GM21737 (cell line): ENCODE measurements at regions not wholly inside any gene's neighbourhood (a gene's known extent, or its start where the extent isn't known, plus 50 kb on each side); places are given as distances from the start of the nearest gene placed in this dataset.
"Not testable (repeated sequence)": the region's sequence is repeated elsewhere in the genome, so short reads cannot be mapped to it uniquely, and the experiment has no call there.

ENCODE experiments used
- ATAC-seq: cut with Tn5 transposase; IDR thresholded peaks from one replicate; pipeline ENCODE4 v1.9.1; 2021; ENCODE audit warnings: mild to moderate bottlenecking, moderate library complexity; ENCODE audit not compliant: unreplicated experiment

- ATAC-seq, result no peak
Measured at GRCh38 chr4:127521463-127521862, 111.3 kb upstream of the INTU start.

- no peak for ATAC-seq
Measured at GRCh38 chr4:127523369-127523768, 109.4 kb upstream of the INTU start.

- ATAC-seq, result no peak
Measured at GRCh38 chr4:127525608-127526007, 107.1 kb upstream of the INTU start.

- ATAC-seq, result no peak
Measured at GRCh38 chr4:127528302-127528701, 104.5 kb upstream of the INTU start.

DNA sequence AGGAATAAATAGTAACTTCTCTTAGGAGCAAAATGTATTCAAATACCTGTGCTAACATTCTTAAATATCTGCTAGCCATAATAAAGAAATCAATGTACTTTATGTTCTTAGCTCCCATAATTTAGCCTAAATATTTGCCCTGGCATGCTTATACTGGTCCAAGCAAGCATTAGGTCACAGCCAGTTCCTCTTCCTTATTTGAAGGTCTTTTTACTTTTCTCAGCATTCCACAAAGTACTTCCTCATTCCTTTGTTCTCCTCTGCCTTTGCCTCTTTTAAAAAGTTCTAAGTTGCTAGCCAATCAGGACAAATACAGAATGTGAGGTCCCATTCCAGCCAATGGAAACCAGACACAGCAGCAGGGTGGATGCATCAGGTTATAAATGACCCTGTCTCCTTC, 102.9 kb upstream of the INTU start:
- not testable (repeated sequence) for ATAC-seq

DNA sequence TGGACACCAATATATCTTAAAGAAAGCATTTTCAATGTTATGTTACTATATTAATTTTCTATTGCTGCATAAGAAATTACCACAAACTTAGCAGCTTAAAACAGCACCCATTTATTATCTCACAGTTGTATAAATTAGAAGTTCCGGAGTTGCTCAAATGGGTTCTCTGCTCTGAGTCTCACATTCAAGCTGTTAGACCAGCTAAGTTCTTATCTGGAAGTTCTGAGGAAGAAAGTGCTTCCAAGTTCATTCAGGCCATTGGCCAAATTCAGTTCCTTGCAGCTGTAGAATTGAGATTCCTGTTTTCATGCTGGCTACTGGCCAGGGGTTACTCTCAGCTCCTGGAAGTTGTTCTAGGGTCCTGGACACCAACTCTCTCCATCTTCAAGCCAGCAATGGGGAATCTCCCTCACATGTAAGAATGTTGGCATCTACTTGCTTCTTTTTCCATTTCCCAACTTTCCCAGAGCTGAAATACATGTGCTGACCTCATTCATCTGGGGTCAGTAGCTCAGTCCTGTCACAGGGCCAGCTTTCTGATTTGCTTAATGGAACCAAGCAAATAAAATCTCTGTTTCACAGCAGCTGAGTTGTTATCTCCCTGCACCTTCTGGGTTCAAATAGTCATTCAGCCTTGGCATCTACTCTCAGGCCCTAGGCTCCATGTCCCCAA, 99.6 kb upstream of the INTU start:
- ATAC-seq, result no peak

GRCh38 chr4:127534041-127534825, 98.5 kb upstream of the INTU start:
- ATAC-seq, result no peak

- ATAC-seq, result no peak
Measured at GRCh38 chr4:127538016-127538415, 94.7 kb upstream of the INTU start.

- ATAC-seq, result no peak
Measured at GRCh38 chr4:127540497-127541025, 92.2 kb upstream of the INTU start.

DNA sequence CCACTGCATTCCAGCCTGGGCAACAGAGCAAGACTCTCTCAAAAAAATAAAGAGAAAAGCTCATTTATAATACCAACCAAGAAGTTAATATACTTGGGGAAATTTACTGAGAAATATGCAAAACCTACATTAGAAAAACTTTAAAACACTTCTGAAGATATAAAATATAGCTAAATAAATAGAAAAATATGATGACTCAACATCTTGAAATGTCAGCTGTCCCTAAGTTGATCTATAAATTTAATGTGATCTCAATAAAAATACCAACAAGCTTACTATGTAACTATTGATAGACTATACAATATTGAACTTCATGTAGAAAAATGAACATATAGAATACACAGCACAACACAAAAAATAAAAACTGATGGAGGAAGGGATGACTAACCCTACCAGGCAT, 87.5 kb upstream of the INTU start:
- no peak for ATAC-seq

GRCh38 chr4:127548990-127549925, 83.5 kb upstream of the INTU start:
- no peak for ATAC-seq

GRCh38 chr4:127555106-127555505, 77.7 kb upstream of the INTU start:
- ATAC-seq, result no peak

- no peak for ATAC-seq
Measured at GRCh38 chr4:127558088-127558487, 74.7 kb upstream of the INTU start.

- no peak for ATAC-seq
Measured at GRCh38 chr4:127558489-127559407, 74.0 kb upstream of the INTU start.

DNA sequence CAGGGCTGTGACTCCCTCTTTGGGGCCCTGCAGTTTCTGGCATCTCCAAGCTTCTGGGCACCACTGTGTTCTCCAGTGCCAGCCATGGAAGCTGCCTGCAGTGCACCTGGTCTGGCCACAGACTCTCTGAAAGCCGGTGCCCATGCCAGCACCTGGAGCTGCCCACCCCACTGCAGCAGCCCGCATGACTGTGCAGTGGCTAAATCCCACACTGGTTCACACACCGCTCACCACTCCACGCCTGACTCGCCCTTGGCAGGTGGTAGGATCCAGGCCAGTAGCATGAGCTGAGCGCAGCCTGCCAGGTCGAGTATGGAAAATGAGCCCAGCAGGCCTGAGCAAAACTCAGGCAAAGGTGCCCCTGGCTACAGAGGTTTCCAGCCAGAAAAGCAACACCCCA, 72.8 kb upstream of the INTU start:
- no peak for ATAC-seq

GRCh38 chr4:127560755-127561154, 72.0 kb upstream of the INTU start:
- ATAC-seq, result no peak

DNA sequence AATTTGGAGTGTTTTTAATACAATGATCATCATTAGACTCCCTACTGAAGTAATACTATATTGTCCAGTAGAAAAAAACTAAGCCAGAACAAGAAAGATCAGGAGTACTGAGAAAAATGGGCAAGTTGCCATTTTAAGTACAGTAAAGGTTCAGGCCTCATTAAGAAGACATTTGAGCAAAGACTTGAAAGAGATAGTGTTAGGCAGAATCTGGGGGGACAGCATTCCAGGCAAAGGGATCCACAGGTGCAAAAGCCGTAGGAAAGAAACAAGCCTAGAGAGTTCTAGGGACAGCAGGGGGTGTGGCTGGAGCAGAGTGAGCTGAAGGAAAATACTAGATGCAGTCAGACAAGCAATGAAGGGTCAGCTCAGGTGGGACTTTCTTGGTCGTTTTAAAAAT, 58.1 kb upstream of the INTU start:
- no peak for ATAC-seq

DNA sequence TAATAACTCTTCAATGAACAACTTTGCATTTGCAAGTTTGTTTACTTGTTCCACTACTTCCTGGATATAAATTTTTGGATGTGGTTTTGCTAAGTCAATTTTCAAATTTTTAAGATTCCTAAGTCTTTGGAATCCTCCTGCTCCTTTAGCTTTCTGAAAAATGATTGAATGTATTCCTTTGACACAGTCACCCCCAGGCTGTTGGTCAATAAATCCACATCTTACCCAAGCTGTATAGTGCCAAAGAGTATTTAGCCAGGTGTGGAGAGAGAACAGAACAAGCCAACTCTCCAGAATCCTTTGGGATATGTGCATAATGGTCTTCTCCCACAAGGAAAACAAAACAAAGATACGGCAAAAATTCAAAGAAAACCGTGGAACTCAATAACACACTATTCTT, 56.9 kb upstream of the INTU start:
- no peak for ATAC-seq

GRCh38 chr4:127578491-127578890, 54.3 kb upstream of the INTU start:
- no peak for ATAC-seq

DNA sequence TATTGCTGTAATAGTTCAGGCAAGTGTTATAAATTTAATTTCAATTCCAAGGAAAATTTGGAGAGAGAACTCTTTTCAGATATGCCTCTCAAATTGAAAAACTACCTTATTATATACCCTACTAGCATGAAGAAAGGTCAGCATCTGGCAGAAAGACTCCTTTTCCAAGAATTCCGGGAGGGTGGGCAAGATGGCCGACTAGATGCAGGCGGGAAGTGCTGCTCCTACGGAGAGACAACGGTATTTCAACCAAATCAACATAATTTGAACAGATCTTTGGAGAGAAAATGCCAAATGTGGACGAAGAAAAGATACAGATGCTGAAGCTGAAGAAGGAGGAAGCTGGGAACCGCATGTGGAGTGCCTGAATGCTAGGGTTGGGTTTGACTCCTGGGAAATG, 53.8 kb upstream of the INTU start:
- no peak for ATAC-seq
